Panc1 (cell line): ENCODE measurements at regions not wholly inside any gene's neighbourhood (a gene's known extent, or its start where the extent isn't known, plus 50 kb on each side); places are given as distances from the start of the nearest gene placed in this dataset.

Experiments used
- ATAC-seq: fragments of 200-7000 bp; cut with Tn5 transposase; 2 replicates; pipeline ENCODE4 v1.9.1; 2020; ENCODE audit warnings: mild to moderate bottlenecking, moderate library complexity
- BruUV-seq: library from RNA; stranded (reverse); fragments of 400-500 nt; replicated peaks from 2 replicates; lab custom pipeline; 2021; lab: Mats Ljungman, UMichigan
- CTCF ChIA-PET: fragments of 300-600 bp; sonication (Branson Sonifier 250); formaldehyde crosslinking; loops from one replicate; lab custom pipeline; 2022; ENCODE audit warnings: antibody characterized with exemption; lab: Charles Lee
- POLR2A ChIA-PET: fragments of 300-600 bp; sonication (Branson Sonifier 250); formaldehyde crosslinking; loops from one replicate; lab custom pipeline; 2022; ENCODE audit warnings: antibody characterized with exemption; lab: Charles Lee
- DNase-seq: peaks from one replicate; pipeline ENCODE4 v3.0.0-alpha.2; 2010; ENCODE audit warnings: low read depth, low spot score
- H3K27ac ChIP-seq: 2 replicates; pipeline ENCODE4 v1.5.1; 2011; ENCODE audit warnings: mild to moderate bottlenecking, low read length, inconsistent platforms
- H3K27me3 ChIP-seq: fragments of 200-500 bp; sonication (Bioruptor generic); 2 replicates; pipeline ENCODE4 v1.6.0; 2014; ENCODE audit warnings: low read length, inconsistent platforms; ENCODE audit not compliant: control insufficient read depth, insufficient read depth
- H3K36me3 ChIP-seq: fragments of 200-500 bp; sonication (Bioruptor generic); 2 replicates; pipeline ENCODE4 v1.5.1; 2014; ENCODE audit warnings: inconsistent platforms, mild to moderate bottlenecking, low read length, moderate library complexity; ENCODE audit not compliant: control insufficient read depth, insufficient read depth
- H3K4me1 ChIP-seq: 2 replicates; pipeline ENCODE4 v1.5.1; 2011; ENCODE audit warnings: inconsistent platforms, mild to moderate bottlenecking, low read length, moderate library complexity; ENCODE audit not compliant: control insufficient read depth, insufficient read depth
- H3K4me3 ChIP-seq, 2 experiments: 2 replicates each; pipeline ENCODE4 v1.5.1; 2011 to 2012; ENCODE audit warnings: low read depth in 2 of 2, low read length in 2 of 2, mild to moderate bottlenecking in 2 of 2, inconsistent platforms in 1 of 2, moderate library complexity in 1 of 2
- H3K9me3 ChIP-seq: fragments of 200-500 bp; sonication (Bioruptor generic); 2 replicates; pipeline ENCODE4 v1.5.1; 2014; ENCODE audit warnings: low read depth, mild to moderate bottlenecking, inconsistent platforms, low read length, moderate library complexity; ENCODE audit not compliant: control insufficient read depth, insufficient read depth
- POLR2AphosphoS5 ChIP-seq: IDR thresholded peaks from 2 replicates; pipeline ENCODE4 v1.6.1; 2012; ENCODE audit warnings: mild to moderate bottlenecking, low read depth, low read length, moderate library complexity
- SIN3A ChIP-seq: IDR thresholded peaks from 2 replicates; pipeline ENCODE4 v1.6.1; 2012; ENCODE audit warnings: low read depth, mild to moderate bottlenecking, low read length, moderate library complexity, borderline replicate concordance; ENCODE audit not compliant: insufficient read depth
- TCF7L2 ChIP-seq: IDR thresholded peaks from 2 replicates; pipeline ENCODE4 v1.6.1; 2011; ENCODE audit warnings: mild to moderate bottlenecking, low read depth, low read length, inconsistent platforms
- in situ Hi-C: cut with HindIII; loops from 2 replicates; pipeline ENCODE4 v1.10.0; 2016; ENCODE audit warnings: low sequenced_read_pairs, low pct_unique_long_range_greater_than_20kb
- intact Hi-C: fragments of 100-400 bp; cut with micrococcal nuclease; formaldehyde crosslinking; loops from one replicate; pipeline ENCODE4 v1.10.0; 2022; ENCODE audit not compliant: unreplicated experiment
- TF ChIP-seq, protein P1 (sequence below): fragments of 450-650 bp; IDR thresholded peaks from 2 replicates; pipeline ENCODE4 v1.5.1; 2017; ENCODE audit warnings: mild to moderate bottlenecking
- TF ChIP-seq, protein P2 (sequence below), 2 experiments: IDR thresholded peaks; 2 replicates each; pipeline ENCODE4 v1.6.1; 2011 to 2012; ENCODE audit warnings: low read depth in 2 of 2, control low read depth in 1 of 2, low read length in 1 of 2, mild to moderate bottlenecking in 1 of 2, moderate library complexity in 1 of 2; ENCODE audit not compliant: insufficient read depth in 1 of 2

DNA sequence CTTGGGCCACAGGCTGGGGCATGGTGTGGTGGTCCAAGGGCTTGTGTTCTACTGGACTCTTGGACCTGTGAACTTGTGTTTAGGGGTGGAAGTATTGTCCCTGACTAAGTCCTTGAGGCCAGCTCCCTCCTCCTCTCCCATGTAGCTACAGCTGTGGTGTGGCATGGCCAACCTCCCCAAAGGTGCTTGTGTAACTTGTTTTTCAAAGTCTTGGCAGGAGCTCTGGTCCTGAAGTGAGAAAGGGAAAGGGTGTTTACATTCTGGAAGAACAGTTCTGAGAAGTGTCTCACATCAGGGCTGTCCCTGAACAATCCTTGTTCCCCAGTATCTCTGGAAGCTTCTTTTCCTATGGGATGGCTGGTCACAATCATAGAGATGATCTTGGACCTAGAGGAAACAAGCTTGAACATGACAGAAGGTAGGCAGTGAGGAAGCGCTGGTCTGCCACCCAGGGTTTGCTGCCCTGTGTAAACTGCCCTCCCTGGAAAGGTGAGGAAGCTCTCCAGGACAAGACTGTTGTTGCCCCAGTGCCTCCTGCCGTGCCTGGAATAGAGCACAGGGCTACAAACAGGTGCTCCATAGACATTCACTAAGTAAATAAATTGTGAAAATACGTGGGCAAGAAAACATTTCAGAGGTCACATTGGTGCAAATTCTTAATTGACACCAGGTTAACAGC is 64.6 kb upstream of the KLF9 start:
- in situ Hi-C loops (no loop called here), intact Hi-C loops (no loop called here)
- TF ChIP-seq POLR2AphosphoS5, result no peak
- no peak for TF ChIP-seq SIN3A
- no peak for TF ChIP-seq TCF7L2
- TF ChIP-seq, protein P1, sequence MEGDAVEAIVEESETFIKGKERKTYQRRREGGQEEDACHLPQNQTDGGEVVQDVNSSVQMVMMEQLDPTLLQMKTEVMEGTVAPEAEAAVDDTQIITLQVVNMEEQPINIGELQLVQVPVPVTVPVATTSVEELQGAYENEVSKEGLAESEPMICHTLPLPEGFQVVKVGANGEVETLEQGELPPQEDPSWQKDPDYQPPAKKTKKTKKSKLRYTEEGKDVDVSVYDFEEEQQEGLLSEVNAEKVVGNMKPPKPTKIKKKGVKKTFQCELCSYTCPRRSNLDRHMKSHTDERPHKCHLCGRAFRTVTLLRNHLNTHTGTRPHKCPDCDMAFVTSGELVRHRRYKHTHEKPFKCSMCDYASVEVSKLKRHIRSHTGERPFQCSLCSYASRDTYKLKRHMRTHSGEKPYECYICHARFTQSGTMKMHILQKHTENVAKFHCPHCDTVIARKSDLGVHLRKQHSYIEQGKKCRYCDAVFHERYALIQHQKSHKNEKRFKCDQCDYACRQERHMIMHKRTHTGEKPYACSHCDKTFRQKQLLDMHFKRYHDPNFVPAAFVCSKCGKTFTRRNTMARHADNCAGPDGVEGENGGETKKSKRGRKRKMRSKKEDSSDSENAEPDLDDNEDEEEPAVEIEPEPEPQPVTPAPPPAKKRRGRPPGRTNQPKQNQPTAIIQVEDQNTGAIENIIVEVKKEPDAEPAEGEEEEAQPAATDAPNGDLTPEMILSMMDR, result no peak
- TF ChIP-seq, protein P2, sequence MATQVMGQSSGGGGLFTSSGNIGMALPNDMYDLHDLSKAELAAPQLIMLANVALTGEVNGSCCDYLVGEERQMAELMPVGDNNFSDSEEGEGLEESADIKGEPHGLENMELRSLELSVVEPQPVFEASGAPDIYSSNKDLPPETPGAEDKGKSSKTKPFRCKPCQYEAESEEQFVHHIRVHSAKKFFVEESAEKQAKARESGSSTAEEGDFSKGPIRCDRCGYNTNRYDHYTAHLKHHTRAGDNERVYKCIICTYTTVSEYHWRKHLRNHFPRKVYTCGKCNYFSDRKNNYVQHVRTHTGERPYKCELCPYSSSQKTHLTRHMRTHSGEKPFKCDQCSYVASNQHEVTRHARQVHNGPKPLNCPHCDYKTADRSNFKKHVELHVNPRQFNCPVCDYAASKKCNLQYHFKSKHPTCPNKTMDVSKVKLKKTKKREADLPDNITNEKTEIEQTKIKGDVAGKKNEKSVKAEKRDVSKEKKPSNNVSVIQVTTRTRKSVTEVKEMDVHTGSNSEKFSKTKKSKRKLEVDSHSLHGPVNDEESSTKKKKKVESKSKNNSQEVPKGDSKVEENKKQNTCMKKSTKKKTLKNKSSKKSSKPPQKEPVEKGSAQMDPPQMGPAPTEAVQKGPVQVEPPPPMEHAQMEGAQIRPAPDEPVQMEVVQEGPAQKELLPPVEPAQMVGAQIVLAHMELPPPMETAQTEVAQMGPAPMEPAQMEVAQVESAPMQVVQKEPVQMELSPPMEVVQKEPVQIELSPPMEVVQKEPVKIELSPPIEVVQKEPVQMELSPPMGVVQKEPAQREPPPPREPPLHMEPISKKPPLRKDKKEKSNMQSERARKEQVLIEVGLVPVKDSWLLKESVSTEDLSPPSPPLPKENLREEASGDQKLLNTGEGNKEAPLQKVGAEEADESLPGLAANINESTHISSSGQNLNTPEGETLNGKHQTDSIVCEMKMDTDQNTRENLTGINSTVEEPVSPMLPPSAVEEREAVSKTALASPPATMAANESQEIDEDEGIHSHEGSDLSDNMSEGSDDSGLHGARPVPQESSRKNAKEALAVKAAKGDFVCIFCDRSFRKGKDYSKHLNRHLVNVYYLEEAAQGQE (IDR thresholded peaks at IDR 0.05; ENCODE audit: insufficient read depth in 1 of 2, low read depth in 2 of 2, low read length in 1 of 2), result no peak

DNA sequence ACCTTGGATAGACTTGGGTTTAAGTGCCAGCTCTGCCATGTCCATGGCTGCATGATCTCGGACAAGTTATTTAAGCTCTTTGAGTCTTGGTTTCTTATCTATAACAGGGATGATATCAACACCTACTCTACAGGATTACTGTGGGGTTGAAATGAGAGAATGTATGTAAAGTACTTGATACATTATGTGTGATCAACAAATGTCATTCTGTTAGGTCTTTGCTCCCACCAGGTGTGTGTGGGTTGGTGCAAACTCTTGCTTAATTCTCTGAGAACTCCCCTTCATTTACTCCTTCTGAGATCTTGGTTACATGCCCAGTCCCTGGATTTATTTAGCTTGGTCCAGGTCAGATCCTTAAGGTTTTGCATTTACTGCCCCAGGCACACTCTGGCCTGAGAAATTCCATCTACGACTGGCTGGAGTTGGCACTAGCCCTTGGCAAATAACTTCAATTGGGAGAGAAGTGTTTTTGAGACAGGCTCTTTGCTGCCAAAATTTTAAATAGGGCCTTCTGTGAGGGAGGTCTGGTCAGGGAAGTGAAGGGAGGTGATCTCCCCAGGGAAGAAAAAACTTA is 63.5 kb upstream of the KLF9 start:
- CTCF ChIA-PET, result no interaction called here
- no peak for ATAC-seq

More for the DNA sequence above, 64.6 kb upstream of the KLF9 start:
- Histone ChIP-seq H3K27ac (no peak overlapping the region), H3K36me3 (no peaks in the 10 kb centered on the region), H3K4me3 (no peak overlapping the region), H3K9me3 (no peaks in the 10 kb centered on the region), H3K27me3 (no peaks in the 10 kb centered on the region), H3K4me1 (peaks cover 2% of the 10 kb centered on the region; the same call in 1 of the 2 replicates)
- ChIA-PET POLR2A (no interaction called here), CTCF (no interaction called here)
- no TSS peak for BruUV-seq
- ATAC-seq, result no peak
- DNase-seq, result no peak

More for the DNA sequence above, 63.5 kb upstream of the KLF9 start:
- TF ChIP-seq, protein P1, result no peak
- TF ChIP-seq, protein P2 (IDR thresholded peaks at IDR 0.05; ENCODE audit: insufficient read depth in 1 of 2, low read depth in 2 of 2, low read length in 1 of 2), result no peak
- TF ChIP-seq TCF7L2, result no peak
- no peak for TF ChIP-seq SIN3A
- no peak for TF ChIP-seq POLR2AphosphoS5
- BruUV-seq, result no TSS peak
- no peak for DNase-seq
- no peak overlapping the region for H3K27ac ChIP-seq
- intact Hi-C loops, result no loop called here
- in situ Hi-C loops, result no loop called here
- H3K4me3 ChIP-seq, result no peak overlapping the region
- H3K9me3 ChIP-seq, result no peaks in the 10 kb centered on the region
- POLR2A ChIA-PET, result no interaction called here
- H3K4me1 ChIP-seq, result peaks cover 2% of the 10 kb centered on the region; the same call in 1 of the 2 replicates
- H3K36me3 ChIP-seq, result no peaks in the 10 kb centered on the region
- no peaks in the 10 kb centered on the region for H3K27me3 ChIP-seq
